HL-60 (cell line): ENCODE measurements at regions not wholly inside any gene's neighbourhood (a gene's known extent, or its start where the extent isn't known, plus 50 kb on each side); places are given as distances from the start of the nearest gene placed in this dataset.

ENCODE experiments used
- DNase-seq, 2 experiments: peaks; one replicate each; pipeline ENCODE4 v3.0.0-alpha.2; 2010 to 2020; ENCODE audit warnings: low read depth in 1 of 2, low spot score in 1 of 2
- H3K27ac ChIP-seq: fragments of 250-450 bp; sonication (Bioruptor Pico); replicated peaks from 2 replicates; pipeline ENCODE4 v1.5.1; 2020; ENCODE audit warnings: mild to moderate bottlenecking, moderate library complexity
- H3K27me3 ChIP-seq: fragments of 250-450 bp; sonication (Bioruptor Pico); 2 replicates; pipeline ENCODE4 v1.5.1; 2021; ENCODE audit warnings: mild to moderate bottlenecking, moderate library complexity; ENCODE audit not compliant: insufficient read depth, poor library complexity, severe bottlenecking
- H3K4me3 ChIP-seq: replicated peaks from 2 replicates; pipeline ENCODE4 v1.5.1; 2011; ENCODE audit warnings: mild to moderate bottlenecking, control low read depth, low read length; ENCODE audit not compliant: insufficient read depth
- GABPA ChIP-seq: IDR thresholded peaks from 2 replicates; pipeline ENCODE4 v1.6.1; 2012; ENCODE audit warnings: low read depth
- POLR2AphosphoS5 ChIP-seq: IDR thresholded peaks from 2 replicates; pipeline ENCODE4 v1.6.1; 2012; ENCODE audit warnings: low read depth
- SPI1 ChIP-seq: IDR thresholded peaks from 2 replicates; pipeline ENCODE4 v1.6.1; 2012; ENCODE audit warnings: low read depth, mild to moderate bottlenecking, borderline replicate concordance
- TF ChIP-seq, protein P1 (sequence below): IDR thresholded peaks from one replicate; pipeline ENCODE4 v1.5.1; 2011; ENCODE audit warnings: low read length, control low read depth, inconsistent platforms; ENCODE audit not compliant: insufficient read depth
- TF ChIP-seq, protein P2 (sequence below): IDR thresholded peaks from 2 replicates; pipeline ENCODE4 v1.6.1; 2012; ENCODE audit warnings: low read depth; ENCODE audit not compliant: insufficient replicate concordance

DNA sequence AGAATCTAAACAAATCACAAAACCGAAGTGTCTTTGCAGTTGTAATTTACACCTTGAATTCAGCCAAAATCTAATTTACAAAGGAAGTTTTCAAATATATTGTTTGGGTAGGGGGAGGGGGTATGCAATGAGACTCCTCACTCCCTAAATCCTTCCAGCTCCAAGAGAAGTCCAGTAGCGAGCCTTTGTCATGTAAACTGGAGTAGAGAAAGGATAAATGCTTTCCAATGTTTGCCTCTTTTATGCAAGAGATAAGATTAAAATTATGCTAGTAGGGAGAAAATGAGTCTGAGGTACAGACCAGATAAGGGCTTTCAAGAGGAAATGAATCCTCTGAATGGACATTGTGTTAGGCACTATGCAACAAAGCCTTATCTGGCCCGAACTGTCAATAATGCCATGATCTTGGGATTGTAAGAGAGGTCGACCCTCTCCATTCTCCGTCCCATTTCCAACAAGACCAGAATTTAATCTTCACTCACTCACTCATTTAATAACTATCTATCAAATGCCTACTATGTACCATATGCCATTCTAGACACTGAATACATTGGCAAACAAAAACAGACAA lies 199.2 kb downstream of the LACC1 start:
- H3K27me3 ChIP-seq, result no peaks in the 10 kb centered on the region
- TF ChIP-seq, protein P1, sequence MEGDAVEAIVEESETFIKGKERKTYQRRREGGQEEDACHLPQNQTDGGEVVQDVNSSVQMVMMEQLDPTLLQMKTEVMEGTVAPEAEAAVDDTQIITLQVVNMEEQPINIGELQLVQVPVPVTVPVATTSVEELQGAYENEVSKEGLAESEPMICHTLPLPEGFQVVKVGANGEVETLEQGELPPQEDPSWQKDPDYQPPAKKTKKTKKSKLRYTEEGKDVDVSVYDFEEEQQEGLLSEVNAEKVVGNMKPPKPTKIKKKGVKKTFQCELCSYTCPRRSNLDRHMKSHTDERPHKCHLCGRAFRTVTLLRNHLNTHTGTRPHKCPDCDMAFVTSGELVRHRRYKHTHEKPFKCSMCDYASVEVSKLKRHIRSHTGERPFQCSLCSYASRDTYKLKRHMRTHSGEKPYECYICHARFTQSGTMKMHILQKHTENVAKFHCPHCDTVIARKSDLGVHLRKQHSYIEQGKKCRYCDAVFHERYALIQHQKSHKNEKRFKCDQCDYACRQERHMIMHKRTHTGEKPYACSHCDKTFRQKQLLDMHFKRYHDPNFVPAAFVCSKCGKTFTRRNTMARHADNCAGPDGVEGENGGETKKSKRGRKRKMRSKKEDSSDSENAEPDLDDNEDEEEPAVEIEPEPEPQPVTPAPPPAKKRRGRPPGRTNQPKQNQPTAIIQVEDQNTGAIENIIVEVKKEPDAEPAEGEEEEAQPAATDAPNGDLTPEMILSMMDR, result no peak
- TF ChIP-seq GABPA (no peak), POLR2AphosphoS5 (no peak), SPI1 (no peak)
- TF ChIP-seq, protein P2, sequence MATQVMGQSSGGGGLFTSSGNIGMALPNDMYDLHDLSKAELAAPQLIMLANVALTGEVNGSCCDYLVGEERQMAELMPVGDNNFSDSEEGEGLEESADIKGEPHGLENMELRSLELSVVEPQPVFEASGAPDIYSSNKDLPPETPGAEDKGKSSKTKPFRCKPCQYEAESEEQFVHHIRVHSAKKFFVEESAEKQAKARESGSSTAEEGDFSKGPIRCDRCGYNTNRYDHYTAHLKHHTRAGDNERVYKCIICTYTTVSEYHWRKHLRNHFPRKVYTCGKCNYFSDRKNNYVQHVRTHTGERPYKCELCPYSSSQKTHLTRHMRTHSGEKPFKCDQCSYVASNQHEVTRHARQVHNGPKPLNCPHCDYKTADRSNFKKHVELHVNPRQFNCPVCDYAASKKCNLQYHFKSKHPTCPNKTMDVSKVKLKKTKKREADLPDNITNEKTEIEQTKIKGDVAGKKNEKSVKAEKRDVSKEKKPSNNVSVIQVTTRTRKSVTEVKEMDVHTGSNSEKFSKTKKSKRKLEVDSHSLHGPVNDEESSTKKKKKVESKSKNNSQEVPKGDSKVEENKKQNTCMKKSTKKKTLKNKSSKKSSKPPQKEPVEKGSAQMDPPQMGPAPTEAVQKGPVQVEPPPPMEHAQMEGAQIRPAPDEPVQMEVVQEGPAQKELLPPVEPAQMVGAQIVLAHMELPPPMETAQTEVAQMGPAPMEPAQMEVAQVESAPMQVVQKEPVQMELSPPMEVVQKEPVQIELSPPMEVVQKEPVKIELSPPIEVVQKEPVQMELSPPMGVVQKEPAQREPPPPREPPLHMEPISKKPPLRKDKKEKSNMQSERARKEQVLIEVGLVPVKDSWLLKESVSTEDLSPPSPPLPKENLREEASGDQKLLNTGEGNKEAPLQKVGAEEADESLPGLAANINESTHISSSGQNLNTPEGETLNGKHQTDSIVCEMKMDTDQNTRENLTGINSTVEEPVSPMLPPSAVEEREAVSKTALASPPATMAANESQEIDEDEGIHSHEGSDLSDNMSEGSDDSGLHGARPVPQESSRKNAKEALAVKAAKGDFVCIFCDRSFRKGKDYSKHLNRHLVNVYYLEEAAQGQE, result no peak
- no peak overlapping the region for H3K27ac ChIP-seq
- no peak for DNase-seq
- no peak overlapping the region for H3K4me3 ChIP-seq

DNA sequence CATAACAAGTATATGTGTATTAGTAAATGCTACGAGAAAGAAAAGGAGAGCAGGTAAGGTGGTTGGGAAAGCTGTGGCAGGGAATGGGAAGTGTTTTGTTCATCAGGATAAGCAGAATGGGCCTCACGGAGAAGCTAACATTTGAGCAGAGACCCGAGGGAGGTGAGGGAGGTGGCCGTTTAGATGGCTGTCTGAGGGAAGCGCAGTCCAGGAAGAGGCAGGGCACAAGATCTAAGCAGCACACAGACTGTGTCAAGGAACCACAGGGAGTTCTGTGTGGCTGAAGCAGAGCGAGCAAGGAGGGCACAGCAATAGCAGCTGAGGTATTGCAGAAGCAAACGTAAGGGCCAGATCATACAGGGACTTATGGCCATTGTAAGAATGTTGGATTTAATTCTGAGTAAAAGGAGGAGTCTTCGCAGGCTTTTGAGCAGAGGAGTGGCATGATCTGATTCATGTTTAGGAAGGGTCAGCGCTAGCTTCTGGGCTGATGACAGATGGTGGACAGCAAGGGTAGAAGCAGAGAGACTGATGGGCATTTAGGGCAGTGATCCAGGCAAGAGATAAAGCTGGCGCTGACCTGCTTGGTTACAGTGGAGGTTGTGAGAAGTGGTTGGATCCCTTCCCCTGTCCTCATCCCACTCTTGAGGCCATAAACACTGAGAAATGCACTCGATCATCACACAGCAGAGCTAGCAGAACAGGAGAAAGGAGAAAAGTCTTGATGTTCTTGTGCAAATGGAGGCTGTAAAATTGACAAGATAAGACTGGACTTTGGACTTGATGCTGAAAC lies 199.9 kb downstream of the LACC1 start:
- H3K27ac ChIP-seq, result no peak overlapping the region
- no peak for DNase-seq
- H3K27me3 ChIP-seq, result no peaks in the 10 kb centered on the region
- no peak overlapping the region for H3K4me3 ChIP-seq
- TF ChIP-seq GABPA, result no peak
- TF ChIP-seq POLR2AphosphoS5, result no peak
- TF ChIP-seq, protein P1, result no peak
- no peak for TF ChIP-seq SPI1
- TF ChIP-seq, protein P2, result no peak

DNA sequence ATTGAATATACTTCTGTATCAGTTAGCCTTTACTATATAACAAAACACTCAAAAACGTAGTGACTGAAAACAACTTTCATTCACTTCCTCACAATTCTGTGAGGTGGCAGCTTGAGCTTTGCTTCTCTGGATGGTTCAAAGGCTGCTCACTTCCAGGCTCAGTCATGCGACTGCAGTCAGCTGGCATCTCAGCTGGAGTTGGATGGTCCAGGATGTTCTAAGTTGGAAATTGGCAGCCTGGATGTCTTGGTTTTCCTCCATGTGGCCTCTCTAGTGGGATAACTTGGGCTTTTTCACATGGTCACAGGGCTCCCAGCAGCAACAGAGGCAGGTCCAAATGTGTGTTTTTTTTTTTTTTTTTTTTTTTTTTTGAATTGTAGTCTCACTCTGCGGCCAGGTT lies 204.4 kb downstream of the LACC1 start:
- DNase-seq, result no peak
- no peak overlapping the region for H3K4me3 ChIP-seq

More for the DNA sequence above, 204.4 kb downstream of the LACC1 start:
- no peaks in the 10 kb centered on the region for H3K27me3 ChIP-seq
- TF ChIP-seq GABPA (no peak), POLR2AphosphoS5 (no peak), SPI1 (no peak)
- TF ChIP-seq, protein P1, result no peak
- TF ChIP-seq, protein P2, result no peak
- H3K27ac ChIP-seq, result no peak overlapping the region
